ENCODE measurements at regions not wholly inside any gene's neighbourhood (a gene's known extent, or its start where the extent isn't known, plus 50 kb on each side); places are given as distances from the start of the nearest gene placed in this dataset.

DNA sequence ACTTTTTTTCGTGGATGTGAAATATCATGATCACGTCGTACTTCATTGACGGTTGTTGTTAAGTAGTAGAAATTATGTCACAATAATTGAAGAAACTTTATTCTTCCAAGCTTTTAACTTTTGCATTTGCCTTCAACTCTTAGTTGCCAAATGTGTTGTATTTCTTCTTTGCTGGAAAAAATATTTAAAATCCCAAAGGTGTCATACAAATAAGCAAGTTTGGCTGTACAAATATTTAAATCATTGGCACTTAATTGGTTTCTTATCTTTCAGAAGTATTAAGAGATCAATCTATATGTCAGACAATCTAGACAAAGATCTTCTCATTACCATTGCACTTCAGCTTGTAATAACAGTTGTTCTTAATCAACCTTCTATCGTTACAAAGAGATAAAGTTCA, 204.0 kb upstream of the HDAC4 start:
- TF ChIP-seq, protein P1, sequence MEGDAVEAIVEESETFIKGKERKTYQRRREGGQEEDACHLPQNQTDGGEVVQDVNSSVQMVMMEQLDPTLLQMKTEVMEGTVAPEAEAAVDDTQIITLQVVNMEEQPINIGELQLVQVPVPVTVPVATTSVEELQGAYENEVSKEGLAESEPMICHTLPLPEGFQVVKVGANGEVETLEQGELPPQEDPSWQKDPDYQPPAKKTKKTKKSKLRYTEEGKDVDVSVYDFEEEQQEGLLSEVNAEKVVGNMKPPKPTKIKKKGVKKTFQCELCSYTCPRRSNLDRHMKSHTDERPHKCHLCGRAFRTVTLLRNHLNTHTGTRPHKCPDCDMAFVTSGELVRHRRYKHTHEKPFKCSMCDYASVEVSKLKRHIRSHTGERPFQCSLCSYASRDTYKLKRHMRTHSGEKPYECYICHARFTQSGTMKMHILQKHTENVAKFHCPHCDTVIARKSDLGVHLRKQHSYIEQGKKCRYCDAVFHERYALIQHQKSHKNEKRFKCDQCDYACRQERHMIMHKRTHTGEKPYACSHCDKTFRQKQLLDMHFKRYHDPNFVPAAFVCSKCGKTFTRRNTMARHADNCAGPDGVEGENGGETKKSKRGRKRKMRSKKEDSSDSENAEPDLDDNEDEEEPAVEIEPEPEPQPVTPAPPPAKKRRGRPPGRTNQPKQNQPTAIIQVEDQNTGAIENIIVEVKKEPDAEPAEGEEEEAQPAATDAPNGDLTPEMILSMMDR (IDR thresholded peaks at IDR 0.05) = no peak
- no peak for ATAC-seq (ENCODE audit: low FRiP score)
- DNase-seq (ENCODE audit: low spot score) = no peak

DNA sequence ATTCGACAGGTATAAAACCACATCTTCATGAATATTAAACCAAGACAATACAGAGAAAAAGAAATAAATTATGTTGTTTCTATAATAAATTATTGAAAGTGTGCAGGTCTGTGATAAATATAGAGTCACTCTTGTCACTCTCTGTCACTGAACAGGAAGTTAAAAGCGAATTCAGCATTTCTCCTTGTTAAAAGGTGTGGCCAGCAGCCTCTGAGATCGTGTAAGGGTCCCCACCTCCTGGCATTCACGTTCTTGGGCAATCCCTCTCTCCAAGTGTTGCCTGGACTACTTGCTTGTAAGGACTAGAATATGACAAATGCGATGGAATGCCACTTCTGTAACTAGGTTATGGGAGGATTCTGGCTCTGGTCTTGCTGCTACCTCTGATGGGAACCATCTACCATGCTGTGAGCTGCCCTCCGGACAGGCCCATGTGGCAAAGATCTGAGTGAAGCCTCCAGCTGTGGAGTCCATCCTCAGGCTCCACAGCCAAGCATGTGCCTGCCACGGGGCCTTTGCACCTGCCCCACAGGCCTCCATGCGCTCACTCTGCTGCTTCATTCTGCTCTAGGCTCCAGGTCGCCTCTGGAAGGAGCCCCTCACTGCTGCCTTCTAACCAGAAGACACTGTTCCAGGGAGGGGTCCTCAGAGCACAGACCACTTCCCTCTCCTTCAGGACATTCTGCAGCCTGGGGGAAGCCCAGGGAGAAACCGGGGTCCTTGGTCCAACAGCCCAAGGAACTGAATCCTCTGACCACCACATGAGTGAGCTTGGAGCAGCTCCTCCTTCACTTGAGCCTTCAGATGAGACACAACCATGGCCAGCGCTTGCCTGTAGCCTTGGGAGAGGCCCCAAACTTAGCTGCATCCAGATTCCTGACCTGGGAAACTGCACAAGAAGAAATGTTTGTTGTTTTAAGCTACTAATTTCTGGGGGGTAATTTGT, 202.9 kb upstream of the HDAC4 start:
- DNase-seq (ENCODE audit: low spot score) (peak; percentile 9), ATAC-seq (ENCODE audit: low FRiP score) (no peak)
- TF ChIP-seq, protein P1 (IDR thresholded peaks at IDR 0.05) = no peak

DNA sequence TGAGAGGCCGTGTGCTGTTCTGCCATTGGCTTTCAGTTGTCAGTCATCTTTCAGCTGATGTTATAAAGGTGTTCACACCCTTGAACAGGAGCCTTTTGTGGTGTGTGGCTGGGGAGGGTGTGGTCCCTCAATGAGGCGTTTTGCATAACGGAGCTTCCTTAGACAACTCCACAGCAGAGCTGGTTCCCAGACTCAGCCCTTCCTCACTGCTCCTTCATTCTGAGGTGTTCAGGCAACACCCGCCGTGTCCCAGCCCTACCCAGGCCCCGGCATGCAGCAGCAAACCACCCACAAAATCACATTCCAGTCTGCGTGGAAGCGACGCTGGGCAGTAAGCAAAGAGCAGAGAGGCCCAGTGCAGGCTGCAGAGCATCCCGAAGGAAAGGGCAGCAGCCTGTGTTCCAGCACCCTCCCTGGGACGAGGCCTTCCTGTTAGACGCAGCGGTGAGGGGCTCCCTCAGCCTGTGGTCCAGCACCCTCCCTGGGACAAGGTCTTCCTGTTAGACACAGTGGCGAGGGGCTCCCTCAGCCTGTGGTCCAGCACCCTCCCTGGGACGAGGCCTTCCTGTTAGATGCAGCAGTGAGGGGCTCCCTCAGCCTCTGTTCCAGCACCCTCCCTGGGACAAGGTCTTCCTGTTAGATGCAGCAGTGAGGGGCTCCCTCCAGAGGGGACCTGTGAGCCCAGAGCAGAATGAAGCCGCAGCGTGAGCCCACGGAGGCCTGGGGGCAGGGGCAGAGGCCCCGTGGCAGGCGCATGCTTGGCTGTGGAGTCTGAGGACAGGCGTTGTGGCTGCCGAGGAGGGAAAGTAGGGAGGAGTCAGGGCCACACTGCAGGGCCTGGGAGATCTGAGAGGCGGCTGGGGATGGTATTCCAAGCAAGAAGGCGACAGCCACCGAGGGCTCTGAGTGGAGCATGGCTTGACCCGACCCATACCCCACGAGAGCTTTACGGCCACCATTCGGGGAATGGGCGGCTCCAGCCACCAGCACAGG, 201.8 kb upstream of the HDAC4 start:
- ATAC-seq (ENCODE audit: low FRiP score) = no peak
- TF ChIP-seq, protein P1 (IDR thresholded peaks at IDR 0.05) = no peak
- no peak for DNase-seq (ENCODE audit: low spot score)

DNA sequence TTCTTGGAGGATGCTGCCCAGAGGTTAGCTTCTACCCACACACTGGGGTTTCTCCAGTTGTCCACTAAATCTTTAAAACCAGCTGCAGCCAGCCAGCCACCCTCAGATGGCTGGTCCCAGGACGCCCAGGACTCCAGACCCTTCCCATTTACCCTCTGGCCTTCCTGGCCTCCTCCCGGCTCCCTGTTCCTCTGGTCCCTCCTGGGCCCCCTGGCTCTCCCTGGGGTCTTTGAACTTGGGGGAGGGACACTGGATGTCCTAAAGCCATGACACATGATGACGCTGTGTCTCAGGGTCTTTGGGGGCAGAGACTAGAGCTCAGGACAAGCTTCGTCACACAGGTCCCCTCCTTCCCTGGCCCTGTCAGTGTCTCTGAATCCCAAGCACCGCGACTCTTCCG, 201.1 kb upstream of the HDAC4 start:
- DNase-seq (ENCODE audit: low spot score) (no peak), ATAC-seq (ENCODE audit: low FRiP score) (no peak)
- TF ChIP-seq, protein P1 (IDR thresholded peaks at IDR 0.05) = no peak

DNA sequence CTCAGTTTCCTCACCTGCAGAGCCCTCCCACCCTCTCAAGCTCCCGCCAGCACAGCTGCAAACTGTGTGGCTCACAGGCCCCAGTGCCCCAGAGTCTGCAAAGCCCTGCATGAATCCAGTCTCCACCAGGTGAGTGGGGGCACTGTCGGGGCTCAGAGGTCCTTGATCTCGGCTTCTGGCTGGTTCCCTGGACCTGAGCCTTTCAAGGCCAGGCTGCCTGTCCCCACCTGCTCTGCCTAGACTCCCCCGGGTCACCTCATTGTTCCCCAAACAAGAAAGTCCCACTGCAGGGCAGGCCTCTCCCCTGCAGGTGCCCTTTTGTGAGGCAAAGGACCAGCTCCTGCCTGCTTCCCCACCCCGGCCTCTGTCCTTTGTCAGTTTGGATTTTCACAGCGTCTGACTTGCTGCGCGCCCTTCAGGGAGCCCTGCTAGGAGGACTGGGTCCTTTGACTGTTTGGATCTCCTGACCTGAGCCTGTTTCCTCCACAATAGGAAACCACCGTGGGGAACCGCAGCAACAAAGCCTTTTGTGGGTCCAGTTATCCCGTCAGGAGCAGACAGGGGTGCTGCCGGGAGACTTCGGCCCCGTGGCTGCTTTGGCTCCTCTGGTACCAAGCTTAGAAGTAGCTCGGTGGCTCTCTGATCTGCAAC, 200.5 kb upstream of the HDAC4 start:
- TF ChIP-seq, protein P1 (IDR thresholded peaks at IDR 0.05) = no peak
- DNase-seq (ENCODE audit: low spot score) = no peak
- no peak for ATAC-seq (ENCODE audit: low FRiP score)

DNA sequence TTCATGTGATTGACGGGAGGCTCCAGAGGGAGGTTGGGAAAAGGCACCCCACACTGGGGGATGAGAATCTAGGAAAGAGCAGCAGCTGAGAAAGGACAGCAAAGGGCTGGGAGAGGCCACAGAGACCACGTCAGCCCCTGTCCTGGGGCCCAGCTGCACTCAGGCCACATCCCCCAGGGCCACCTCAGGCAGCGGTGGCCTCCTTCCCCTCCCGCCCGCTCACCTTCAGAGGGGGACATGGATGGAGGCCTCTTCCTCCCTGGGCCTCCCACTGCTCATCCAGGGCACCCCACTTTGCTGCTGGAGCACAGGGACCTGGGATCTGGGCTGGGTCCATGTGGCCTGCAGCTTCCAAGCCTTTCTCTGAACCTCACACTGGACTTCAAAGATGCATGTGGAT, 199.8 kb upstream of the HDAC4 start:
- ATAC-seq (ENCODE audit: low FRiP score) (no peak), DNase-seq (ENCODE audit: low spot score) (no peak)
- TF ChIP-seq, protein P1 (IDR thresholded peaks at IDR 0.05) = no peak

Data from omental fat pad (tissue), 3 donors.